DND-41 (cell line): ENCODE measurements at regions not wholly inside any gene's neighbourhood (a gene's known extent, or its start where the extent isn't known, plus 50 kb on each side); places are given as distances from the start of the nearest gene placed in this dataset.

ENCODE experiments used
- ATAC-seq: fragments of 200-7000 bp; cut with Tn5 transposase; 3 replicates; pipeline ENCODE4 v1.9.1; 2021; ENCODE audit warnings: low read depth; ENCODE audit not compliant: insufficient read depth
- DNase-seq: peaks from one replicate; pipeline ENCODE4 v3.0.0-alpha.2; 2020
- H2AFZ ChIP-seq: 2 replicates; pipeline ENCODE4 v1.6.0; 2012; ENCODE audit warnings: low read depth, low read length
- H3K27ac ChIP-seq: 2 replicates; pipeline ENCODE4 v1.5.1; 2012; ENCODE audit warnings: low read length, inconsistent platforms
- H3K27me3 ChIP-seq: fragments of 200-600 bp; sonication (generic); 2 replicates; pipeline ENCODE4 v1.6.0; 2012; ENCODE audit warnings: low read length, mild to moderate bottlenecking, inconsistent platforms; ENCODE audit not compliant: insufficient read depth, poor library complexity
- H3K36me3 ChIP-seq: 2 replicates; pipeline ENCODE4 v1.5.1; 2012; ENCODE audit warnings: low read length, inconsistent platforms; ENCODE audit not compliant: insufficient read depth
- H3K4me1 ChIP-seq: 2 replicates; pipeline ENCODE4 v1.5.1; 2012; ENCODE audit warnings: mild to moderate bottlenecking, low read length; ENCODE audit not compliant: insufficient read depth
- H3K4me2 ChIP-seq: 2 replicates; pipeline ENCODE4 v1.6.0; 2012; ENCODE audit warnings: mild to moderate bottlenecking, moderate library complexity, low read length, inconsistent platforms; ENCODE audit not compliant: insufficient read depth
- H3K4me3 ChIP-seq, 2 experiments: fragments of 200-600 bp in 1 of 2; shearing (Covaris generic) in 1 of 2; 2 replicates each; pipeline ENCODE4 v1.5.1; 2012 to 2016; ENCODE audit warnings: inconsistent platforms in 2 of 2, low read length in 2 of 2, mild to moderate bottlenecking in 2 of 2, low read depth in 1 of 2, moderate library complexity in 1 of 2
- H3K79me2 ChIP-seq: 2 replicates; pipeline ENCODE4 v1.6.0; 2012; ENCODE audit warnings: low read length, inconsistent platforms; ENCODE audit not compliant: insufficient read depth
- H3K9ac ChIP-seq: 2 replicates; pipeline ENCODE4 v1.6.0; 2012; ENCODE audit warnings: low read depth, mild to moderate bottlenecking, inconsistent platforms, low read length, moderate library complexity
- H3K9me3 ChIP-seq: 2 replicates; pipeline ENCODE4 v1.5.1; 2012; ENCODE audit warnings: low read length, moderate library complexity, mild to moderate bottlenecking, inconsistent platforms; ENCODE audit not compliant: insufficient read depth, severe bottlenecking
- H4K20me1 ChIP-seq: 2 replicates; pipeline ENCODE4 v1.6.0; 2012; ENCODE audit warnings: low read length; ENCODE audit not compliant: insufficient read depth
- CTCF ChIP-seq: IDR thresholded peaks from 2 replicates; pipeline ENCODE4 v1.5.1; 2012; ENCODE audit warnings: borderline replicate concordance, low read length, moderate library complexity, mild to moderate bottlenecking; ENCODE audit not compliant: poor library complexity, severe bottlenecking; ENCODE audit errors: extremely low read depth
- EZH2 ChIP-seq: IDR thresholded peaks from 3 replicates; pipeline ENCODE4 v1.6.1; 2012; ENCODE audit warnings: borderline replicate concordance, low read depth, mild to moderate bottlenecking, moderate library complexity, low read length, inconsistent platforms; ENCODE audit not compliant: severe bottlenecking

DNA sequence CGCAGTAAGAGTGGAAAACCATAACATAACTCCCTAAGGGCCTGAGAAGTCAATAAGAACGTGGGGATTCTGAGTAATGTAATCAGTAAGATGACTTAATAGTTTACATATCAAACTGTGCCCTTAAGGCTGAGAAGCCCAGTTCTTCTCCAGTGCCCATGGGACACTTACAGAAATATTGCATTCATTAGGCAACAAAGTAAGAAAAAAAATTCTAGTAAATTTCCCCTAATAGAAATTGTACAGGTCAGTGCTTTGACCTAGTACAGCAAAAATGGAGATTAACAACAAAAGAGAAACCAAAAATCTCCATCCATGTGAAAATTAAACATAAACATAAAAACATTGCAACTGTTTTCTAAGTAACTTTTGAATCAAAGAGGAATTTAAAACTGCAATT, 139.8 kb upstream of the HS6ST1 start:
- Histone ChIP-seq H2AFZ (no peak overlapping the region), H3K27ac (no peak overlapping the region)

GRCh38 chr2:128464456-128464855, 145.8 kb upstream of the HS6ST1 start:
- no peak for TF ChIP-seq CTCF
- no peak for TF ChIP-seq EZH2
- H2AFZ ChIP-seq: no peak overlapping the region

More for the DNA sequence above, 139.8 kb upstream of the HS6ST1 start:
- Histone ChIP-seq H3K4me1 (no peaks in the 10 kb centered on the region), H3K27me3 (no peaks in the 10 kb centered on the region), H3K9me3 (peaks cover 10% of the 10 kb centered on the region), H3K36me3 (no peaks in the 10 kb centered on the region), H3K4me3 (no peak overlapping the region), H4K20me1 (no peaks in the 10 kb centered on the region), H3K4me2 (no peak overlapping the region), H3K79me2 (no peaks in the 10 kb centered on the region), H3K9ac (no peak overlapping the region)
- TF ChIP-seq EZH2 (no peak), CTCF (no peak)
- ATAC-seq: no peak
- no peak for DNase-seq

DNA sequence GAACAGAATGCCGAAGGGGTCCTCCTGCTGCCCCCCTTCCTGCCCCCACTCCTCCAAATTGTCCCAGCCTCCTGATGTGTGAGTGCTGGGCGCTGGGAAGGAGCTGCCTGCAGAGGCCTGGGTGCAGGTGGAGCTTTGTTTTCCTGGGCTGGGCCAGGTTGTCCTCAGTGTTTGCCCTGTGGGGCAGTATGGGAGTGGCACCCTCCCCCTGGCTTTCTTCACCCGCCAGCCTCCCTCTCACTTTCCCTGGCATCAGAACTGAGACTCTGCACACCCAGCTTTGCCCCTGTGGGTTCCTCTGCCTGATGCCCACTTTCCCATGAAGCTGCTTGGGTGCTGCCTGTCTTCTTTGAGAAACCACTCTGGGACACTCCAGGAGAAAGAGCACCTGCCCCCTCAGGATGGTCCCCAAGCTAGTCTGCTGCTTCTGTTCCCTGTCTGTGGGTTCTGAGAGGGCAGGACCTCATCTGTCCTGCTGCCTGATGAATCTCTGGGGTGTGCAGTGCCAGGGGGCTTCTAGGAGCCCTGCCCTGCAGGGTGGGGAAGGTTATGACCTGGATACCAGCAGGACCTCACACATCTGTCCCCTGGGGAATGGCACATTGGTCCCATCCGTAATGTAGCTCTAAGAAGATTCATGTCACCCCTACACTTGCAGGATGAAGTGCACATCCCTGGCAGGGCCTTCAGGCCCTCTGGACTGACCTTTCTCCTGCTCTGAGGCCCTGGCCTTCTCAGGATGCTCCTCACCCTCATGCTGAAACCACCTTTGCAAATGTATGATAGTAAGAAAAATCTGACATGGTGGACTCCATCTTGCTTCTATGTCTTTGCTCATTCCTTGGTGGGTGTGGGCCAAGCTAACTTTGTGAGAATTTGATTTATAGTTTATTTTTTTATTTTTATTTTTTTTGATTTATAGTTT, 146.8 kb upstream of the HS6ST1 start:
- peaks cover 30% of the 10 kb centered on the region for H3K36me3 ChIP-seq
- H3K79me2 ChIP-seq: no peaks in the 10 kb centered on the region
- no peaks in the 10 kb centered on the region for H4K20me1 ChIP-seq
- H2AFZ ChIP-seq: no peak overlapping the region
- no peaks in the 10 kb centered on the region for H3K27me3 ChIP-seq
- H3K9me3 ChIP-seq: peaks cover 55% of the 10 kb centered on the region
- peak; percentile 3 for DNase-seq
- H3K4me2 ChIP-seq: no peak overlapping the region
- no peaks in the 10 kb centered on the region for H3K4me1 ChIP-seq
- no peak overlapping the region for H3K4me3 ChIP-seq
- H3K9ac ChIP-seq: no peak overlapping the region
- no peak for ATAC-seq
- no peak overlapping the region for H3K27ac ChIP-seq
- TF ChIP-seq CTCF (no peak), EZH2 (no peak)

More at GRCh38 chr2:128464456-128464855, 145.8 kb upstream of the HS6ST1 start:
- Histone ChIP-seq H3K4me2 (no peak overlapping the region), H3K27me3 (no peaks in the 10 kb centered on the region), H4K20me1 (no peaks in the 10 kb centered on the region), H3K4me1 (no peaks in the 10 kb centered on the region), H3K9ac (no peak overlapping the region), H3K9me3 (peaks cover 44% of the 10 kb centered on the region), H3K36me3 (peaks cover 22% of the 10 kb centered on the region), H3K79me2 (no peaks in the 10 kb centered on the region), H3K4me3 (no peak overlapping the region), H3K27ac (no peak overlapping the region)
- DNase-seq (no peak), ATAC-seq (no peak)
